Testis (tissue), 2 donors: ENCODE measurements at regions not wholly inside any gene's neighbourhood (a gene's known extent, or its start where the extent isn't known, plus 50 kb on each side); places are given as distances from the start of the nearest gene placed in this dataset.

Experiments
- POLR2A ChIP-seq: fragments of 450-650 bp; IDR thresholded peaks from one replicate; pipeline ENCODE4 v1.6.1; 2017; ENCODE audit warnings: antibody characterized with exemption, mild to moderate bottlenecking, moderate library complexity
- TF ChIP-seq, protein P1 (sequence below), 3 experiments: fragments of 450-650 bp in 2 of 3; fragments of 200-600 bp in 1 of 3; sonication (generic) in 1 of 3; IDR thresholded peaks; one replicate each; pipeline ENCODE4 v1.5.1; 2016 to 2019; ENCODE audit warnings: antibody characterized with exemption in 3 of 3, mild to moderate bottlenecking in 2 of 3, moderate library complexity in 1 of 3

DNA sequence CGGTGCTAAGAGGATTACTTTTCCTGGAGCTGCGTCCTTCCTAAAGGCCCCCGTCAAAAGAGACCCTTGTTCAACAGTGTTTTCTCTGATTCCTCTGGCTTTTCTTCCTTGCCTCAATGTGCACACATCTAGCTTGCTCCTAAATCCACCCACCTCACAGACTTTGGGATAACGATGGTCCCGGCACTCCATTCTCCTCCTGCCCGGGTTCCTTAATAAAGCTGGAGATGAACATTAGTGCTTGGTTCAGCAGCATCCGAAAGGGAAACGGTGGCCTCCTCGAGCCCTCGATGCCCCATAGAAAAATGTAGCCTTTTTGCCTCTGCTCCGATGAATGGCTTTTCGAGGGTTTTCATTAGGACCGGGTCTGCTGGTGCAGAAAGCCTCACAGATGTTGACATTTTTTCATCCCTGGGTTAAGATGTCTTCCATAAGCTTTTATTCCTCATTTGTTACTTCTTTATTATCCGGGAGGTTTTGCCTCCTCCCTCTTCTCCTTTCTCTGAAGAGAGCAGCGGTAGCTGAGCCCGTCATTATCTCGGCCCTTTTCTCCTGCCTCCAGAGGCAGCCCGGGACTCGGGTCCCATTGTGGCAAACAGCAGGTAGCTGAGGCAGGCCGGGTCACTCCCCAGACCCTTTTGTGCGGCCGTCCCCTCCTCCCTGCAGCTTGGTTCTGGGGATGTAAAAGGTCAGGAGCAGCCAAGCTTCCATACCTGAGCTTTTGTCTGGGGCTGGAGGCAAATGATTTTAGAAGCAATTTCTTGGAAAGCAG lies 64.6 kb downstream of the CPN2 start:
- TF ChIP-seq, protein P1, sequence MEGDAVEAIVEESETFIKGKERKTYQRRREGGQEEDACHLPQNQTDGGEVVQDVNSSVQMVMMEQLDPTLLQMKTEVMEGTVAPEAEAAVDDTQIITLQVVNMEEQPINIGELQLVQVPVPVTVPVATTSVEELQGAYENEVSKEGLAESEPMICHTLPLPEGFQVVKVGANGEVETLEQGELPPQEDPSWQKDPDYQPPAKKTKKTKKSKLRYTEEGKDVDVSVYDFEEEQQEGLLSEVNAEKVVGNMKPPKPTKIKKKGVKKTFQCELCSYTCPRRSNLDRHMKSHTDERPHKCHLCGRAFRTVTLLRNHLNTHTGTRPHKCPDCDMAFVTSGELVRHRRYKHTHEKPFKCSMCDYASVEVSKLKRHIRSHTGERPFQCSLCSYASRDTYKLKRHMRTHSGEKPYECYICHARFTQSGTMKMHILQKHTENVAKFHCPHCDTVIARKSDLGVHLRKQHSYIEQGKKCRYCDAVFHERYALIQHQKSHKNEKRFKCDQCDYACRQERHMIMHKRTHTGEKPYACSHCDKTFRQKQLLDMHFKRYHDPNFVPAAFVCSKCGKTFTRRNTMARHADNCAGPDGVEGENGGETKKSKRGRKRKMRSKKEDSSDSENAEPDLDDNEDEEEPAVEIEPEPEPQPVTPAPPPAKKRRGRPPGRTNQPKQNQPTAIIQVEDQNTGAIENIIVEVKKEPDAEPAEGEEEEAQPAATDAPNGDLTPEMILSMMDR (IDR thresholded peaks at IDR 0.05): no peak
- no peak for TF ChIP-seq POLR2A
